ENCODE measurements at regions not wholly inside any gene's neighbourhood (a gene's known extent, or its start where the extent isn't known, plus 50 kb on each side); places are given as distances from the start of the nearest gene placed in this dataset.

DNA sequence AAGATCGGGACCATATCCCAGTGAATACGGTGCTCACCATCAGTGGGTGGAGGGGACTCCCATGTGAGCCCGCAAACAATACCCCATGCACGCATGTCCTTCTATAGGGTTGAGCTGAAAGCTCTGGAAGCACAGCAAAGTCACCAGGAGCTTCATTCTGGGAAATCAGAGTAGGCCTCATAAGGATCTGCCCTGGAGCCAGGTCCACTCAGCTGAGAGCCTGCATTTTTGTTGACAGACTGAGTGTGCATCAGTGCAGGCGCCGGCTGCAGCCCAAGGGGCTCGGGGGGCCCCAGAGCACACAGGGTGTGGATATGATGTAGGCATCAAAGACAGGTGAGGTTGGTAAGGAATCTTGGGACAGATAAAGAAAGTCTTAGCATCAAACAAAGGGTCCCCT is 79.8 kb upstream of the CD93 start:
- TF ChIP-seq POLR2A (IDR thresholded peaks at IDR 0.05; ENCODE audit: low read depth, low read length) (no peak), POLR2AphosphoS5 (IDR thresholded peaks at IDR 0.05; ENCODE audit: low read depth, low read length) (no peak), SPI1 (IDR thresholded peaks at IDR 0.05; ENCODE audit: low read depth, low read length) (no peak), TAF1 (IDR thresholded peaks at IDR 0.05; ENCODE audit: low read depth, low read length) (no peak)

Measured in GM12891 (cell line).